ENCODE measurements at regions not wholly inside any gene's neighbourhood (a gene's known extent, or its start where the extent isn't known, plus 50 kb on each side); places are given as distances from the start of the nearest gene placed in this dataset.

DNA sequence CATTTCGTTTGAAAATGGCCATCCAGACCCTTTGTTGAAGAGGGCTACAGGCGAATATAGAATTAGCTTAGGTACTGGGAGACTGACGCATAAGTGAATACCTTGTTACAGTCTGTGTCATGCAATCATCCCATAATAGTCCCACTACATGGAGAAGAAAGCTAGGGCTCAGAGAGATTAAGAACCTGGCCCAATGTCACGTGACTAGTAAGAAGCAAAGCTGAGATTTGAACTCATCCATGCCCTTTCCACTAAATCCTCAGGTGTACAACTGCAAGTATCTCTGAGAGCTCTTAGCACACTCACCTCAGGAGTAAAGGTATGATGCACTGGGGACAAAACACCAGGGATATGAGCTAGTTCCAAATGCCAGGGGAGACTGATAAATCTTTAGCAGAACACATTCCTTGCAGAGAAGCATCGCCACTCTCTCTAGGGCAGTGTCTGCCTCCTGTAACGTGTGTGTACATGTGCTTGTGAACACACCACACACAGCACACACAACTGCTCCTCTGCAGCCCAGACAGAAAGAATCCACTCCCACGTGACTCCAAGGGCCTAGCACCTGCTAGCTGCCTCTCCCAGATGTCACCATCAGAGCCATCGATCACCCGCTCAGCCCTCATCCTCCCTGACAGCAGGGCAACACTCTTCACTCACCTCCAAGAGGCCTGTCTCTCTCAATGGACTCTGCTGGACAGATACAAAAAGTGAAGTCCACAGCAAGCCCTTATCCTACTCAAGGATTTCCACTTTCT is 402.8 kb downstream of the NXPE2 start:
- no peak for DNase-seq (ENCODE audit: low spot score)

DNA sequence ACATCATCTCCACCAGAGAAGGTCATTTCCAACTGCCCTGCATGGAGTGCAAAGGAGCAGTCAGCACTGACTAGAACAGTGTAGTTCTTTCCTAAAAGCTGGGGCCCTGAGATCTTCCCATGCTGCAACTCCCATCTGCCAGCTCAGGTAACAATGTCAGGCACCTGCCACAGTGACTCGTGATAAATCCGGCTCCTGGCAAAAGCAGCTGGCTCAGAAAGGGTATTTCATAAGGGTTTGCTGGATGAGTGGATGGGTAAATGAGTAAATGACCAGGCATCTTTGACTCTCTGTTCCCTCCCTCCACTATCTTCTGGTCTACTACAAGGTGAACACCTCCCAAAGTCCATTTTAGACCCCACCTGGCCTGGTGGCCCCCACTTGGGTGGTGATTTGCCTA is 403.6 kb downstream of the NXPE2 start:
- DNase-seq (ENCODE audit: low spot score), result no peak

DNA sequence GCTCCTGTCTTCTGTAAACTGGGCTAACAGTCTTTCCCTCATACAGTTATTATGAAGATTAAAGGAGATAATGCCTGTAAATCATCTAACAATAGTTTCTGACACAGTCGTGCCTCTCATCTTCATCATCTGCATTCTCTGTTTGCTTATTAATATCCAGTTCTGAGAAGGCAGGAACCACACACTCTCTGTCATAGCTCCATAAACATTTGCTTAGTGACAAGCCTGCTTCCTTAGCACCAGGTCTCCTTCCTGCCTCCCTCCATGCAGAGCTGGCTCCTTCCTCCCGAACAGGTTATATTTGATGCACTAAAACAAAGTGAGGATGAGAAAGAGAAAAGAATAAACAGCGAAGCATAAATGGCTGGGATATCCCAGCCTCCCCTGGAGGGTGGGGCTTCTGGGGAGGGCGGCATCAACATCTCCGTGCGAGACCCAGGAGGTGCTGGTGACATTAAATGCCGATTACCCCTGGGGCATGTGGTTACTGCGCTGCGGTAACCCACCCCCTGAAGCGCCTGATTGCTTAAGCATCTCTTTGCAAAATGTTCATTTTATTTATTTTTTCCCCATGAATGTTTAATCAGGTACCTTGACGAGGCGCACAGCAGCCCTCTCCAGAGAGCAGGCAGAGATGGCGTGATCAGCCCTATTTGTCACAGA is 404.9 kb downstream of the NXPE2 start:
- no peak for DNase-seq (ENCODE audit: low spot score)

DNA sequence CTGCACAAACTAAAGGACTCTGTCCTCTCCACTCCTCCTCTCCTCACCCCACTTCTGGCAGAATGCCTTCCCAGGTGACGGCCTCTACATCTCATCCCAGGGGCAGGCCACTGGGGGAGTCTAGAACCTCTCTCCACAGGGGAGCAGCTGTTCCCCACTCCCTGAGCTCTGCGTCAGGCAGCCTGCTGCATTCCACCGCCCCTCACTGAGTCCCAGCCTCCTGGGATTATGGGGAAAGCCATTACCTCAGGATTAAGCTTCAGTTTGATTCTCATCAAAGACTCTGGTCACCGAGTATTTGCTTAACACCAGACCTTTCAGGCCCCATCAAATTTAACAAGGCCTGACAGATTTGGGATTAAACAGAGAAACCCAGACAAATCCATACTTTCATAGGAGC is 405.9 kb downstream of the NXPE2 start:
- DNase-seq (ENCODE audit: low spot score), result no peak

DNA sequence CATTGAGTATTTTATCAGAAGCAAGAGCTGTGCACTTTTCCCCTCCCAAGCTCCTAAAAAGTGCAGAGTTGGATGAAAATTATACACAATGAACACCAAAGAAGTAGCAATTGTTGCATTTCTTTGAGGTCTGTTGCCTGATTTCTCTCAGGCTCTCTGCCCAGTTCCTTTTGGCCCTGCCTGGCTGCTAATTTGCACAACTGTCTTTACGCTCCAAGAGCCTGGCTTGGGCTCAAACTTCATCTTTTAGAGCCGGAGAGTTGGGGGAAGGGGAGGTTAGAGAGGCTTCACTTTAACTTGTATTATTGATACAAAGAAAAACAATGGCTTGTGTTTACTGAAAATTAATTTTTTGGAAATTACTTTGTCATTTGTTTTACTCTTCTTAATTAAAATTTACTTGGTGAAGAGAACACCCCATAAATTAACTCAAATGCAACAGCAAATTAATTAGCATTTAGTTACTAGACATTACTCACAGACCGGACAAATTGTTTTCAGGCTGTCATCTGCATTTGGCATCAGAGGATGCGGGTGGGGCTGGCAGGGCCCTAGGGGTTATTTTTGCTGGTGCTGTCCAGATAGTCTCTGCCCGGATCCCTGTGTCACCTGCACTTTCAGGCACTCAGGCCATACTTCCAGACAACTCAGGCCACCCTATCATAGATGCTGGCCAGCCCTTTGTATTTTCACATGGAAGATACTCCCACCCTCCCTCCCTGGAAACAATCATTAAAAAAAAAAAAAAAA is 407.3 kb downstream of the NXPE2 start:
- no peak for DNase-seq (ENCODE audit: low spot score)

DNA sequence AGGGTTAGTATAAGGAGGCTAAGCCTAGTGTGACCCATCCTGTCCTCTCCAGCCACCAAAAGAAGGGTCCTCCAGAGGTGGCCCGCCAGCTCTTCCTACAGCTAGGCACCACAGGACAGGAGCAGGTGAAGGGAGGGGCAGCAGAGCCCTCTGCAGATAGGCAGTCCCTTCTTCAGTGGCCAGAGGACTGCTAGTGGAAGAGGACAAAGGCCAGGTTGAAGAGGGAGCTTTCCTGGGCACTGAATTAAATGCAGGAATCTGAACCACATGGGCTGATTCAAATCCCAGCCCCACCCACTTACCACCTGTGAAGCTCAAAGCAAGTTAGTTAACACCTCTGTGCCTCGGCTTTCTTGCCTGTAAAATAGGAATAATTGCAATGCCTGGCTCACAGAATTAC is 409.5 kb downstream of the NXPE2 start:
- DNase-seq (ENCODE audit: low spot score), result no peak

DNA sequence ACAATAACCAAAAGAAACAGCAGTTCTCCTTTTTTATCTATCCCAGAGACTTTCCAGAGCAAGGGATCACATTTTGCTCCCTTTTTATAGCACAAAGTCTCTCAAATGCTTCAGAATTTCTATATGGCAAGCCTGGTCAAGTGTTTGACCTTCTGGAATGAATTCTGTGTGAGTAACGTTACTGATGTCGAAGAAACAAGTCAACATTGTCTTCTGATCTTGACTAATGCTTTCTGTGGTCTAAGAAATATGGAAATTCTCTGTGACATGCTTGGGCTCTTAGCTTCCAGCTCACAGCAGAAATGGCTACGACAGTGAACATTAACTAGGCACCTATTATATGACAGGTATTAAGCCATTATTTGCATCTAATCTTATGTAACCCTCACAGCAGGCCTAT is 411.7 kb downstream of the CADM1 start:
- DNase-seq (ENCODE audit: low spot score), result no peak

DNA sequence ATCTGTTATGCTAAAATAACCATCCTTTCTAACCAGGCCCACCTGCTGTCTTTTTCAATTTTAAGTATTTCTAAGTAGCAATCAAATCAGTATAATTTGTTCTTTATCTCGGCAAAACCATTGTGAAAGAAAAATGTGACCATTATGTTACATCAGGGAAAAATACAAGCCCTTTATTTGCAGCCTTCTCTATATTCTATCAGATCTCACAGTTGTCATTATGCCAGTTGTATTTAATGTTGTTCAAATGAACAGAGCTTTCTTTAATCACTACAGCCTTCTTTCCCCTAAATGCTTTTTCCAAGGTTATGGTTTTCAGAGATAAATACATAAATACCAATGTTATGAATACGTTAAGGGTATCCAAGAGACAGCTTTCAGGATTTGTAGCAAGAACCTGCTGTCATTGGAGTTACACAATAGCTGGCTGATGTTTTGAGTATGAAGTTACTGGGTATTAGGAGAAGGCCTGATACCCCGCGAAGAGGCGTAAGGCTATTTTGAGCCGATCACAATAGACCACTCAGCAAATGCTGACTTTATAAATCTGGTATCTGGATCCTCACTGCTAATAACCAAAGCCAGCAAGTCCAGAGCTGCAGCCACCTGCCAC is 406.3 kb downstream of the CADM1 start:
- DNase-seq (ENCODE audit: low spot score), result no peak

DNA sequence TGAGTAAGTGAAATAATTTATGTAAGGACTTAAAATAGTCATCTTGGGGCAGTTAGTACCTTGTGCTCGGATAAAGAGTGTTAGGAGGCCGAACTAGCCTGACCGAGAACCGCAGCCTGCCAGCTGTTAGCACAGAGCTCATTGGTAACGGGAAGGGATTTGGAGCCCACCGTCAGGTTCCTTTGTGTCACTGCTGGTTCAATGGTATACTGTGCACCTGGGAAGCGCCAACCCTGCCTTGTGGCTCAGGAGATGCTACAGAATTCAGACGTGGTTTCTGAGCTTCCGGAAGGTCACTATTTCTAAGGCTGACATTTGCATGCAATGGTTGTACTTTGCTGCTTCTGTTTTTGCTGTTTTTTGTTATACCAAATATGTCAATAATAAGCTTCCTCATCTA is 403.5 kb downstream of the CADM1 start:
- DNase-seq (ENCODE audit: low spot score), result no peak

DNA sequence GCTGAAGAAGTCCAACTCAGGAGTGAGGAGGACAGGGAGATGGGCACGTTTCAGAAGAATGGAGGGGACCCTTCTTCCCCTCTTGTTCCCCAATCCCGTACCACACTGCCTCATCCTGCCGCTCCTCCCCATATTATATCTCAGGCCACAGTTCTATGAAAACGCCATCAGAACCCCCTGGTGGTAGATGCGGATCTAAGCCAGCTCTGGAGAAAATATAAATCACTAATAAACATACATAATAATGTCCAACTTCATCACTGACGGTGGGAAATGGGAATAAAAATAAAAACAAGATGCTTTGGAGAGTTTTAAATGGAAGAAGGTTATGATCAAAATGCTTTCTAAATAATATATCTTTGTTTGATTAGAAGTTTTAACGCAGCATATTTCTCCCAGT is 400.3 kb downstream of the CADM1 start:
- DNase-seq (ENCODE audit: low spot score), result no peak

DNA sequence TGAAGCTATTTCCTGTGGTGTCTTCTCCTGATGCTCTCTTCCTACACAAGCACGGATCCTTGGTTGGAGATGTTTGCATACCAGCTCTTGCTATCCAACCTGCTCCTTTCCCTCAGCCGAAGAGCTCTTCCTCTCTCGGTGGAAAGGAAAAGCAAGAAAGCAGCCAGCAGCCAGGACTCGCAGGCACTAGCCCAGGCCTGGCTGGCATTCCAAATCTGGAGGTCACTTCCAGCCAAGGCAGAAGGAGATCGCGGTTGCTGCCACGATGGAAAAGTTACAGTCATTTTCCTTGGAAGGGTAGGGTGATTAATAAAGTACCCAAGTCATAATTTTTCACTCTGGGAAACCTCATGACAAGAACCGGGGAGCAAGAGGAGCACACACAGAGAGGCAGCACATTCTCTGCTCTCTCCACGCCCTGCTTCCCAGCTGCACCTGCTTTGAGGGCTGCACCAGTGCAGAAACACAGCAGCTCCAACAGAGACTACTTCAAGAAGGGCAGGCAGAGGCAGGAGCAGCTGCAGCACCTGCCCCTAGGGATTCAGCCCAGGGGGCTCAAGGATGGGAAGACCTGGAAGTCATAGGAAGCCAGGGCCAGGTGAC is 399.3 kb downstream of the CADM1 start:
- DNase-seq (ENCODE audit: low spot score), result no peak

DNA sequence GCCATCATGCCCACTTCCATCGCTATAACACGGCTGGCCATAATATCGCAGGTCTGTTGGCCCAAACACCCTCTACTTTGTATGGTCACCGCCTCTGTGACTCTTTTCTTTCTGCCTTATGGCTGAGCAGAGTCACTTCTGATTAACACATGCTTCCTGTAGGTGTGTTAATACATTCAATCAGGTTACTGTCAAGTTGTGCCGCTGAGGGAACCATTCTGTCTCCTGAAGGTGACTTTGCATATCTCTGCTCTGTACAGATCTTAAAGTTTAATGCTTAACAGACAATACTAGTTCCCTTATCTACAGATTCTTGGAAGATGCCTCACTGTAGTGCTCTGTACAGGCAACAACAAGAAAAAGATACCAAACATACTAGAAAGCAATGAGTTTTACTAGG is 393.1 kb downstream of the CADM1 start:
- DNase-seq (ENCODE audit: low spot score), result no peak

DNA sequence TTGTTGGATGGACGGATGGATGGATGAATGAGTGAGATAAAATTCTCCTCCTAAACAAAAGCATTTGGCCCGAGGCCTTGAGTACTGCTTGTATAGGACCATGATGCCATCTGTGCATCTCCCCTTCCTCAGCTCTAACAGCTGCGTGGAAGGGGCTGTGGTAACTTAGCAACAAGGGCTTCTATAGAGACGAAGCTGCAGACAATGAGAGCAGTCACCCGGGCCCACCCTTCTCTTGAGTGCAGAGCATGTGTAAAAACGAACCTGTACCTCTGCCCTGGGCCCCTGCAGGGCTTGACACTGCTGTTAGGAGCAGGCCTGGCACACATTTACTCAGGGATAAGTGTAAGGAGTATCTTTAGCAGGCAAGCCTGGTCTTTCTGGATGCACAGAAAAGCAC is 391.5 kb downstream of the CADM1 start:
- no peak for DNase-seq (ENCODE audit: low spot score)

DNA sequence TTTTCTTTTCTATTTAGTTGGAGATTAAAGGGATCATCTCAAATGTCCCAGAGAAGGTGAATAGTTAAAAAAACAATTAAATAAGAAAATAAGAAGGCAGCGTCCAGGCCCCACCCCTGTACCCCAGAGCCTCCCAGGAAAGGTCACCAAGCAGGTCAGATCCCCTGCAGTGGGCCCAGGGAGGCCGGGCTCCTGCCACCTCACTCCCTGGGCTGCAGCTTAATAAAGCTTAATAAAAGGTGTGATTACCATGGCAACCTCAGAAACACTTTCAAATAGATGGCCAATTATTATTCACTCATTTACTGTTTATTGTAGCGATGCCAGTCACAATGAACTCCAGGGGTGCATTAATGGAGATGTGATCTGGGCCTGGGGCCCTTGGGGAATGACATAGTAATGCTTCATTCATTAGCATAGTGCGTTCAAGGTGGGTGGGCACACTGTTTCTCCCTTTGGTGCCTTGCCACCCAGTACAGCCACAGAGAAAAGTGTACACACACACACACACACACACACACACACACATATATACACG is 386.2 kb downstream of the CADM1 start:
- no peak for DNase-seq (ENCODE audit: low spot score)

DNA sequence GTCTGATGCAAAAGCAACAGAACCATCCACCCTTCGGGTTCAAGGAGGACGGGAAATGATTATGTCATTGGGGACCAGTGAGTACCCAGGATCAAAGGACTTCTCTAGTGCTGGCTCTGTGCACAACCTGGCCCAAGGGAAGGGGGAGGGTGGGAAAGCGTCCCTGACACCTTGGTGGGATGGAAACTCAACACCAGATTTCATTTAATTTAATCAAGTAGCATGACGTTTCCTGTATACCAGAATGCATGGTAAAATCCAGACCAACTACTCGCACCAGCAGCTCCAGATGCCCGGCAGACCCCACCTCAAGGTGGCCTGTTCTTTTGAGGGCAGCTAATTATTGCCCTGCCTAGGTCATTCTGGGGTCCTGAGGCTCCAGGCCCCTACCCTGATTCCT is 385.1 kb downstream of the CADM1 start:
- DNase-seq (ENCODE audit: low spot score), result no peak

Data from HuH-7 (cell line).